Right lobe of liver (tissue), 6 donors: ENCODE measurements at regions not wholly inside any gene's neighbourhood (a gene's known extent, or its start where the extent isn't known, plus 50 kb on each side); places are given as distances from the start of the nearest gene placed in this dataset.
"Not testable (repeated sequence)": the region's sequence is repeated elsewhere in the genome, so short reads cannot be mapped to it uniquely, and the experiment has no call there.

Source experiments
- ATAC-seq, 4 donors: fragments of 200-7000 bp; cut with Tn5 transposase; one replicate each; pipeline ENCODE4 v1.9.1; 2020; ENCODE audit warnings: mild to moderate bottlenecking in 4 of 4, moderate library complexity in 4 of 4
- DNase-seq, 3 donors: peaks; one replicate each; pipeline ENCODE4 v3.0.0-alpha.2; 2020
- H3K27ac ChIP-seq, 3 donors: fragments of 200-600 bp; one replicate each; pipeline ENCODE4 v1.8.0; 2022
- H3K27me3 ChIP-seq, 2 donors: fragments of 200-600 bp; one replicate each; pipeline ENCODE4 v1.8.0; 2022
- H3K36me3 ChIP-seq, 4 donors: fragments of 200-600 bp; sonication (generic) in 1 of 4; one replicate each; pipeline versions ENCODE4 v1.5.1 to v1.8.0; 2017 to 2022; ENCODE audit warnings: control low read depth in 1 of 4
- H3K4me1 ChIP-seq, 4 donors: fragments of 200-600 bp; sonication (generic) in 1 of 4; one replicate each; pipeline versions ENCODE4 v1.5.1 to v1.8.0; 2017 to 2022; ENCODE audit warnings: control low read depth in 1 of 4
- H3K4me3 ChIP-seq, 3 donors: fragments of 200-600 bp; one replicate each; pipeline ENCODE4 v1.8.0; 2022
- H3K9me3 ChIP-seq, 4 donors: fragments of 200-600 bp; sonication (generic) in 1 of 4; one replicate each; pipeline versions ENCODE4 v1.5.1 to v1.8.0; 2017 to 2022; ENCODE audit warnings: control low read depth in 1 of 4
- CTCF ChIP-seq, 4 donors: fragments of 200-600 bp in 3 of 4; fragments of 450-650 bp in 1 of 4; IDR thresholded peaks; one replicate each; pipeline versions ENCODE4 v1.5.1 to v1.8.0; 2016 to 2022; ENCODE audit warnings: antibody characterized with exemption in 4 of 4, mild to moderate bottlenecking in 2 of 4
- POLR2A ChIP-seq: fragments of 450-650 bp; IDR thresholded peaks from one replicate; pipeline ENCODE4 v1.6.1; 2017; ENCODE audit warnings: antibody characterized with exemption, mild to moderate bottlenecking
- WGBS: methylation state at CpG from one replicate; pipeline ENCODE4 v1.1.6; 2018; ENCODE audit warnings: low coverage, low lambda C conversion rate; ENCODE audit not compliant: insufficient coverage; ENCODE audit errors: missing lambda C conversion rate; 5-methylcytosine and 5-hydroxymethylcytosine counted together
- intact Hi-C, 2 donors: fragments of 100-400 bp; cut with DNase I; formaldehyde crosslinking; loops; one replicate each; pipeline versions ENCODE4 v1.11.2 to v1.14.1; 2022
- donor health status: DM: no; HTN: yes; CAD: no.
- donor health status: DM: no; HTN: no; CAD: no.
- donor health status: DM: no; HTN: no; CAD: no.
- donor health status: DM: no; HTN: yes; CAD: no.
- donor health status: DM: no; HTN: yes; CAD: no.

GRCh38 chr5:50574121-50574520, 92.3 kb upstream of the PARP8 start:
- TF ChIP-seq CTCF (IDR thresholded peaks at IDR 0.05) (no peak), POLR2A (no peak)
- WGBS = 52% methylated on average over 3 of the region's 3 CpGs
- Histone ChIP-seq H3K4me3 (no peak overlapping the region), H3K27me3 (peaks cover 0 to 5% of the 10 kb centered on the region in 2 donors), H3K36me3 (no peaks in the 10 kb centered on the region), H3K4me1 (no peaks in the 10 kb centered on the region), H3K27ac (no peak overlapping the region), H3K9me3 (no peaks in the 10 kb centered on the region)
- ATAC-seq (no peak), DNase-seq (no peak)
- intact Hi-C loops = no loop called here

- Histone ChIP-seq H3K4me1 (no peaks in the 10 kb centered on the region), H3K27ac (no peak overlapping the region), H3K4me3 (no peak overlapping the region), H3K36me3 (no peaks in the 10 kb centered on the region), H3K9me3 (no peaks in the 10 kb centered on the region), H3K27me3 (peaks cover 0 to 5% of the 10 kb centered on the region in 2 donors)
- intact Hi-C loops = no loop called here
- ATAC-seq = no peak
- WGBS = 29% methylated on average over 3 of the region's 3 CpGs
- DNase-seq = no peak
- no peak for TF ChIP-seq CTCF (IDR thresholded peaks at IDR 0.05)
- TF ChIP-seq POLR2A = no peak
Measured at GRCh38 chr5:50575740-50576139, 90.7 kb upstream of the PARP8 start.

GRCh38 chr5:50576265-50576664, 90.2 kb upstream of the PARP8 start:
- H3K4me1 ChIP-seq = no peaks in the 10 kb centered on the region
- DNase-seq (no peak), ATAC-seq (no peak)
- H3K36me3 ChIP-seq = no peaks in the 10 kb centered on the region
- H3K9me3 ChIP-seq = no peaks in the 10 kb centered on the region
- no peak overlapping the region for H3K4me3 ChIP-seq
- H3K27me3 ChIP-seq = peaks cover 0 to 5% of the 10 kb centered on the region in 2 donors
- TF ChIP-seq POLR2A (no peak), CTCF (IDR thresholded peaks at IDR 0.05) (no peak)
- intact Hi-C loops = no loop called here
- no peak overlapping the region for H3K27ac ChIP-seq

GRCh38 chr5:50576686-50577256, 89.7 kb upstream of the PARP8 start:
- ATAC-seq = no peak
- Histone ChIP-seq H3K9me3 (no peaks in the 10 kb centered on the region), H3K27me3 (peaks cover 0 to 5% of the 10 kb centered on the region in 2 donors), H3K4me3 (no peak overlapping the region), H3K4me1 (no peaks in the 10 kb centered on the region), H3K27ac (no peak overlapping the region), H3K36me3 (no peaks in the 10 kb centered on the region)
- no peak for DNase-seq
- TF ChIP-seq POLR2A = no peak
- no peak for TF ChIP-seq CTCF (IDR thresholded peaks at IDR 0.05)
- intact Hi-C loops = no loop called here
- 8% methylated on average over 1 of the region's 1 CpG for WGBS

- no peak overlapping the region for H3K27ac ChIP-seq
- no peak for TF ChIP-seq CTCF (IDR thresholded peaks at IDR 0.05)
- no peak for TF ChIP-seq POLR2A
- 48% methylated on average over 6 of the region's 6 CpGs for WGBS
- H3K36me3 ChIP-seq = no peaks in the 10 kb centered on the region
- H3K9me3 ChIP-seq = no peaks in the 10 kb centered on the region
- DNase-seq (no peak), ATAC-seq (no peak)
- no peak overlapping the region for H3K4me3 ChIP-seq
- intact Hi-C loops = no loop called here
- peaks cover 0 to 5% of the 10 kb centered on the region in 2 donors for H3K27me3 ChIP-seq
- no peaks in the 10 kb centered on the region for H3K4me1 ChIP-seq
Measured at GRCh38 chr5:50580506-50580905, 85.9 kb upstream of the PARP8 start.

GRCh38 chr5:50581845-50582244, 84.6 kb upstream of the PARP8 start:
- H3K27ac ChIP-seq, DNase-seq, H3K4me1 ChIP-seq, H3K27me3 ChIP-seq, ATAC-seq, H3K36me3 ChIP-seq, H3K9me3 ChIP-seq, intact Hi-C loops, H3K4me3 ChIP-seq: not testable (repeated sequence)
- WGBS = 47% methylated on average over 1 of the region's 1 CpG
